ENCODE measurements at regions not wholly inside any gene's neighbourhood (a gene's known extent, or its start where the extent isn't known, plus 50 kb on each side); places are given as distances from the start of the nearest gene placed in this dataset.

DNA sequence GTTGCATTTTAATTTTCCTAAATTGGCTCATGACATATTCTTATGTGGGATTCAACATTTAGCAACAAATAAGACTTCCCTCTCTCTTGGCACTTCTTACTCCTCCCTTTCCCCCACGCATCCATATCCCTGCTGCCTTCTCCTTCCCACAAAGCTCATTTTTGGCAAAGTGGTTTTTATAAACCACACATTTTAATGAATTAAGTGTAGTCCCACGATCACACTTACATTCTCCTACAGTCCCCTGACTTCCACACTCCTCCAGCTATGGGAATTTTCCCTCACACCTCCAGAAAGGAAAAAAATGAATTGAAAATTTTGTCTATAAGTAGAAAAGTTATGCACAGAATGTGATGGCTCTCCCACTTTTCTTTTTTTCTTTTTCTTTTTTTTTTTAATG lies 345.0 kb downstream of the CD83 start:
- TF ChIP-seq, protein P1, sequence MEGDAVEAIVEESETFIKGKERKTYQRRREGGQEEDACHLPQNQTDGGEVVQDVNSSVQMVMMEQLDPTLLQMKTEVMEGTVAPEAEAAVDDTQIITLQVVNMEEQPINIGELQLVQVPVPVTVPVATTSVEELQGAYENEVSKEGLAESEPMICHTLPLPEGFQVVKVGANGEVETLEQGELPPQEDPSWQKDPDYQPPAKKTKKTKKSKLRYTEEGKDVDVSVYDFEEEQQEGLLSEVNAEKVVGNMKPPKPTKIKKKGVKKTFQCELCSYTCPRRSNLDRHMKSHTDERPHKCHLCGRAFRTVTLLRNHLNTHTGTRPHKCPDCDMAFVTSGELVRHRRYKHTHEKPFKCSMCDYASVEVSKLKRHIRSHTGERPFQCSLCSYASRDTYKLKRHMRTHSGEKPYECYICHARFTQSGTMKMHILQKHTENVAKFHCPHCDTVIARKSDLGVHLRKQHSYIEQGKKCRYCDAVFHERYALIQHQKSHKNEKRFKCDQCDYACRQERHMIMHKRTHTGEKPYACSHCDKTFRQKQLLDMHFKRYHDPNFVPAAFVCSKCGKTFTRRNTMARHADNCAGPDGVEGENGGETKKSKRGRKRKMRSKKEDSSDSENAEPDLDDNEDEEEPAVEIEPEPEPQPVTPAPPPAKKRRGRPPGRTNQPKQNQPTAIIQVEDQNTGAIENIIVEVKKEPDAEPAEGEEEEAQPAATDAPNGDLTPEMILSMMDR (IDR thresholded peaks at IDR 0.05 in 4 of 5, conservative IDR thresholded peaks at IDR 0.05 in 1 of 5): no peak
- TF ChIP-seq POLR2A (IDR thresholded peaks at IDR 0.05): no peak
